ENCODE measurements at regions not wholly inside any gene's neighbourhood (a gene's known extent, or its start where the extent isn't known, plus 50 kb on each side); places are given as distances from the start of the nearest gene placed in this dataset.

- TF ChIP-seq POLR2A (IDR thresholded peaks at IDR 0.05) (no peak), CTCF (IDR thresholded peaks at IDR 0.05) (no peak)
Measured at GRCh38 chr7:35545831-35546230, 149.1 kb downstream of the HERPUD2 start.
